Left lobe of liver (tissue), 2 donors: ENCODE measurements at regions not wholly inside any gene's neighbourhood (a gene's known extent, or its start where the extent isn't known, plus 50 kb on each side); places are given as distances from the start of the nearest gene placed in this dataset.
A peak's percentile ranks its signal among the peaks of the same experiment; 100 is the strongest.
"Not testable (repeated sequence)": the region's sequence is repeated elsewhere in the genome, so short reads cannot be mapped to it uniquely, and the experiment has no call there.

ENCODE experiments used
- ATAC-seq: fragments of 200-7000 bp; cut with Tn5 transposase; one replicate; pipeline ENCODE4 v1.9.1; 2020; ENCODE audit warnings: mild to moderate bottlenecking, moderate library complexity
- DNase-seq: peaks from one replicate; pipeline ENCODE4 v3.0.0-alpha.2; 2020; ENCODE audit warnings: low spot score
- donor health status: DM: no; HTN: no; CAD: no; lungs with moderate emphysema.
- donor health status: DM: no; HTN: yes; CAD: no.

GRCh38 chr12:125540580-125541204 is 475.5 kb downstream of the AACS start:
- no peak for ATAC-seq
- DNase-seq: no peak

- ATAC-seq: no peak
- DNase-seq: no peak
These were observed 479.7 kb downstream of the AACS start for GRCh38 chr12:125544960-125545359.

DNA sequence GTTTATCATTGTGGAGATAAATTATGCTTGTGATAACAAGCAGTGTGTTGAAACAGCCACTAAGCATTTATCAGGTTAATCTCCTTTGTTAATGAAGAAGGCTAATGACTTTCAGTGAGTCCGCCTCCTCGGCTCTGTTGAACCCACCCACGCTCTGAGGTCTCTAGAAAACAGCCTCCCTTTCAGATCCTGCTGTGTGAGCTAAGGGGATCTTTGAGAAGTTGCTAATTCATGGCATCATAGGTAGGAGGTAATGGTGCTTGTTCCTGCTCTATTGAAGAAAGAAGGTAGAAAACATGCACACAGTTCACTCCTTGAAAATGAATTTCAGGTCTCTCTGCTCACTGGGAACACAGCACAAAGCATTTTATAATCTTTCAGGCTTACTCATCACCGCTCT is 483.9 kb downstream of the AACS start:
- ATAC-seq (no peak), DNase-seq (no peak)

- ATAC-seq (no peak), DNase-seq (no peak)
These were observed 484.6 kb downstream of the AACS start for GRCh38 chr12:125549836-125550235.

DNA sequence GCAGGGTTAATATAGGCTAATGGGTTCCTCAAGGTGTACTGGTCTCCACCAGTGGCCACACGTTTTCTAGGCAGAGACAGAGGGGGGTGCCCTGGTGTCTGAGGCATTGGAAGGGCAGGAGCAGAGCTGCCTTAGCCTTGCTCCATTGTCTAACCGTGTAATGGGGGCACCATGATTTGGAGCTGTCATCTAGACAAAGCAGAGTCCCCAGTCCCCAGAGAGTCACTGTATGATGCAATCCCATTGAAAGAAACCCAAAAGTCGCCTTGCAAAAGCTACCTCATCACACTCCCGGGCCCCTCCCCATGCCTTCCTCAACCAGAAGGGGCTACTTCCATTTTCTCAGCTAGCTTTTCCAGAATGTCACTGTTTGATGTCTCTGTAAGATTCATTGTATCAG is 487.1 kb downstream of the AACS start:
- no peak for ATAC-seq

DNA sequence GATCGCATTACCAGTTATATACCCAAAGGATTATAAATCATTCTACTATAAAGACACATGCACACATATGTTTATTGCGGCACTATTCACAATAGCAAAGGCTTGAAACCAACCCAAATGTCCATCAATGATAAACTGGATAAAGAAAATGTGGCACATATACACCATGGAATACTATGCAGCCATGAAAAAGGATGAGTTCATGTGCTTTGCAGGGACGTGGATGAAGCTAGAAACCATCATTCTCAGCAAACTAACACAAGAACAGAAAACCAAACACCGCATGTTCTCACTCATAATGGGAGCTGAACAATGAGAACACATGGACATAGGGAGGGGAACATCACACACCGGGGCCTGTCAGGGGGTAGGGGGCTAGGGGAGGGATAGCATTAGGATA is 495.8 kb downstream of the AACS start:
- not testable (repeated sequence) for DNase-seq, ATAC-seq

More for the DNA sequence above, 487.1 kb downstream of the AACS start:
- no peak for DNase-seq

- no peak for ATAC-seq
- DNase-seq: no peak
These were observed 499.5 kb downstream of the AACS start for GRCh38 chr12:125564753-125565152.

- ATAC-seq: no peak
- DNase-seq: no peak
These were observed 502.3 kb downstream of the AACS start for GRCh38 chr12:125567581-125567980.

GRCh38 chr12:125568306-125568705 is 503.1 kb downstream of the AACS start:
- no peak for DNase-seq
- ATAC-seq: no peak

DNA sequence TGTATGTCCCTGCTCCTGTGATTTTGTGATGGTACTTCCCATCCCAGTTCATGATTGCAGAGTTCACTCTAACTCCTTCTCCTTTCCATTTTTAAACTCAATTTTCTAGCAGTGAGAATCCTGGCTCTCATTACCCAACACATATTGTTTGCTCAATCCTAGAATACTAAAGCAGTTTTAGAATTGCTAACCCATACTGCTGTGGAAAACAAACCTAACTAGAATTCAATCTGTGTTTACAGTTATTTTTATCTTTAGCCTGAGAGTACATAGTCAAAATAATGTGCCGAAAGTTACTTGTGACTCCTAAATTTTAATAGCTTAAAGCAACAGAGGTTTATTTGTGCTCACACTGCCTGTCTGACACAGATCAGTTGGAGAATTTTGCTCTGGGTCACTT is 508.0 kb downstream of the AACS start:
- DNase-seq (no peak), ATAC-seq (no peak)

DNA sequence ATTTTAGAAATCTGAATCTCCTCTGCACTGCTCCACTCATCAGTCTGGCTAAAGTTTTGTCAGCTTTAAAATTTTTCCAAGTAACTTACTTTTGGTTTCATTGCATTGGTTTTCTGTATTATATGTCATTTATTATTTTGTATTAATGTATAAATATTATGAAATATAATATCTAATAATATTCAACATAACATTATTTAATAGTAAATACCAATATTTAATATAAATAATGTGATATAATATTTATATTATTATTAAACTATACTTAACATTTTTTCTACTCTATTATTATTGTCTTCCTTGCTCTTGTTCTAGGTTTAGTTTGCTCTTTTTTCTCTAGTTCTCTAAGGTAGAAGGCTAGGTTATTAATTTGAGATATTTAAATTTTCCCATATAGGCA is 512.1 kb downstream of the AACS start:
- DNase-seq (no peak), ATAC-seq (no peak)

DNA sequence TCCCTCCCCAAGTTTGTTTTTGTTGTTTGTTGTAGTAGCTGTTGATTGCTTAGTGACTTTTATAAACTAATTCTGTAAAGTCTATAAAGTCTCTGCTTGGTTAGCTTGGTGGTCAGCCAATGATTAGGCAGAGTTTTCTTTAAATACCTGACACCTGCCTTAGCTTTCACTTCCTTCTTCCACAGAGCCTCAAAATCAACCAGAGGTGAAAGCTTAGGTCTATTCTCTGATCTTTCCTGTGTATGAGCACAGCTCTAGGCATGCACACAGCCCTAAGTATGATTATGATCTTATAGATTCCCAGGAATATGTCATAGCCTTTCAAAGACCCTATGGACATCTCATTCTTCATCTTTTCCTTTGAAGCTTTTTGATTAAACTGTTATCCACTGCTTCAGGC is 514.7 kb downstream of the AACS start:
- no peak for ATAC-seq

GRCh38 chr12:125583071-125583470 is 517.8 kb downstream of the AACS start:
- ATAC-seq (no peak), DNase-seq (no peak)

More for the DNA sequence above, 514.7 kb downstream of the AACS start:
- DNase-seq: no peak

- DNase-seq (no peak), ATAC-seq (no peak)
These were observed 521.2 kb downstream of the AACS start for GRCh38 chr12:125586441-125586840.

GRCh38 chr12:125593269-125593668 is 528.0 kb downstream of the AACS start:
- ATAC-seq: no peak
- DNase-seq: no peak

DNA sequence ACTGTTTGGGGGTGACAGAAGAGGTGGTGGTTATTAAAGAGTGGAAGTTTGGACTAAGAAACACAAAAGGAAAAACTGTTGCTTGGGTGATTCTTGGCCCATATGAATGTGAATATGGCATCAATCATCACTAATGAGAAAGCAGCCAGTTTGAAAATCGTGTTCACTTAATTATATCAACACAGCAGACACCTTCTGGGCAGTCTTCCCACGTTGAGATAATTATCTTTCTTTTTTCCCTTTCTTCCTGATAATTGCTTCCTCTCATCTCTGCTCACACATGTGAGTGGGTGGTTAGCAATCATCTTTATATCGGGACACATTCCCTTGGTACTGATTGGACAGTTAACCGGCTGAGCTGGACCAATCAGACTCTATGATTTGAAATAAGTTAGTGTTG is 539.7 kb downstream of the AACS start:
- DNase-seq (no peak), ATAC-seq (no peak)

DNA sequence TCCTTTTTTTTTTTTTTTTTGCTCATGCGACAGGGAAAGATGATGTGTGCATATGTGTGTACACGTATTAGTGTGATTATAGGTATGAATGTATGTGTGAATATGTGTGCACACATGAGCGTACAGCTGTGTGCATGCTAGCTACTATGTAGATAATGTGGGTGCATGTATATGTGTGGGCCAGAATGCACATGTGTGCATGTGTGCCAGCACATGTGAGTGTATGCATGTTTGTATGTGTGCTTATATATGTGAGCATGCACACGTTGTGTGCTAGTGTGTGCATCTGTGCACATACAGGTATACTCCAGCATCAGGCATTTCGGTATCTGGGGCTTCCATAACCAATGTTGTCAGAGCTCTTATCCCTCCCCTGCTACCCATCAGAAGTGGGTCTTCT is 541.1 kb downstream of the AACS start:
- no peak for ATAC-seq

DNA sequence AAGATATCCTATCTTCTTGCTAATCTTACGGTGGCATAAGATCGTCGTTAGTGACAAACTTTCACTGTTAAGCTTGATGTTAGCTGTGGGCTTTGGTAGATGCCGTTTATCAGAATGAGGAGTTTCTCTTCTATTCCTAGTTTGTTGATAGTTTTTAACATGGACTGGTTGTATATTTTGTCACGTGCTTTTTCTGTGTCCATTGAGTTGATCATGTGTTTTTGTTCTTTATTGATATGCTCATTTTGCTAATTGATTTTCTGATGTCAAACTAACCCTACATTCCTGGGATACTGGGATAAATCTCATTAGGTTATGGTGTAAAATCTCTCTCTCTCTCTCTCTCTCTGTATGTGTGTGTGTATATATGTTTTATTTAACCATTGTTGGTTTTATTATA is 545.1 kb downstream of the AACS start:
- ATAC-seq: no peak
- no peak for DNase-seq

More for the DNA sequence above, 541.1 kb downstream of the AACS start:
- no peak for DNase-seq

- no peak for DNase-seq
- ATAC-seq: no peak
These were observed 545.7 kb downstream of the AACS start for GRCh38 chr12:125610971-125611370.

DNA sequence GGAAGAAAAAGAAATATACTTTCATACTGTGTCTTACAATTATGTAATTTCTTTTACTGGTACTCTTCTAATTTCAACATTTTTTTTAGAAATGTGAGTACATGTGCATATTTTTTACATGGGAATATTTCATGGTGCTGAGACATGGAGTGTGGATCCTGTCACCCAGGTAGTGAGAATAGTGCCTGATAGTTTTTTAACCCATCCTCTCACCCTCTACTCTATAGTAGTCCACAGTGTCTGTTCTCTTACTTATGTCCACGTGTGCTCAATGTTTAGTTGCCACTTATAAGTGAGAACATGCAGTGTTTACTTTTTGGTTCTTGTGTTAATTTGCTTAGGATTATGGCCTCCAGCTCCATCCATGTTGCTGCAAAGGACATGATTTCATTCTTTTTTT is 548.8 kb downstream of the AACS start:
- DNase-seq (no peak), ATAC-seq (no peak)

DNA sequence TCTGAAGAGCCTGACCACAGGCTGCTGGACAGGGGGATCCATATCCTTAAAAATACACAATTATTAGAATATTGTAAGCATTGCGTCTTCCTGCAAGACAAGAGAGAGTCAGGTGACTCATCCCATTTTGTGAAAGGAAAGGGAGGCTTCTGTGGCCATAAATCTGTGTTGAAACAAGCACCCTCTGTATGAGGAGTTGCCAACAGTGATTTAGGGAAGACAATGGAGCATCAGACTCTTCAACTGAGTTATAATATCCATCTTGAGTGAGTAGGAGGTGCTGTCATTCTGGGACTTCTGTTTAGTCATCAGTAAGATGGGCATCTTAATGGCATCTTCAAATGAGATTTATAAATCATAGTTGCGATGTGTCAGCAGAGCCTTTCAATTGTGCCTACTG is 554.5 kb downstream of the AACS start:
- ATAC-seq (no peak), DNase-seq (no peak)

- peak; percentile 86 for ATAC-seq
These were observed 568.5 kb downstream of the AACS start for GRCh38 chr12:125633686-125634085.

DNA sequence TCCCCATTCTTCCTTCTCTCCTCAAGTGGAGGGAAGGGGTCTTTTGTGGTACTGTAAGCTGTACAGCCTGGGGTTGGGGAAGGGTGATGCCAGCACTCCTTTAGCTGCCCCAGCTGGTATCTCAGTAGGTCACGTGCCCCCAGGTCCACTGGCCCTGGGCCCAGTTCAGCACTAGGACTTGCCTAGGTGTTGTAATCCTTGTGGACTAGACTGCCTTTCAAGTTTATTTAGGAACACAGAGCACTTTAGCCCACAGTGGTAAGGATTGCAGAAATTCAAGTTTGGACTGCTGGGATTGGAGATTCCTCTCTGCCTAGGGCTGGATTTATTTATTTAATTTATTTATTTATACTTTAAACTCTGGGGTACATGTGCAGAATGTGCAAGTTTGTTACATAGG is 569.6 kb downstream of the AACS start:
- DNase-seq (peak; percentile 94), ATAC-seq (peak; percentile 78)

More at GRCh38 chr12:125633686-125634085, 568.5 kb downstream of the AACS start:
- DNase-seq: peak; percentile 95
